Kidney epithelial cell (primary cell): ENCODE measurements at regions not wholly inside any gene's neighbourhood (a gene's known extent, or its start where the extent isn't known, plus 50 kb on each side); places are given as distances from the start of the nearest gene placed in this dataset.

Experiments
- DNase-seq: peaks from one replicate; pipeline ENCODE4 v3.0.0-alpha.2; 2010; ENCODE audit warnings: low read depth
- H3K27me3 ChIP-seq: 2 replicates; pipeline ENCODE4 v1.6.0; 2011; ENCODE audit warnings: low read length; ENCODE audit not compliant: control insufficient read depth, insufficient read depth
- H3K36me3 ChIP-seq: 2 replicates; pipeline ENCODE4 v1.5.1; 2011; ENCODE audit warnings: low read length; ENCODE audit not compliant: control insufficient read depth, insufficient read depth
- H3K4me3 ChIP-seq: 2 replicates; pipeline ENCODE4 v1.5.1; 2011; ENCODE audit warnings: low read depth, mild to moderate bottlenecking, control low read depth, low read length
- CTCF ChIP-seq: IDR thresholded peaks from 2 replicates; pipeline ENCODE4 v1.5.1; 2011; ENCODE audit warnings: mild to moderate bottlenecking, moderate library complexity, low read length, control low read depth, inconsistent platforms; ENCODE audit not compliant: insufficient read depth, poor library complexity, severe bottlenecking

- Histone ChIP-seq H3K27me3 (no peaks in the 10 kb centered on the region), H3K36me3 (no peaks in the 10 kb centered on the region), H3K4me3 (no peak overlapping the region)
- TF ChIP-seq CTCF: no peak
- DNase-seq: peak; percentile 66
These were observed 156.4 kb upstream of the ECI2 start for GRCh38 chr6:4291453-4292403.

DNA sequence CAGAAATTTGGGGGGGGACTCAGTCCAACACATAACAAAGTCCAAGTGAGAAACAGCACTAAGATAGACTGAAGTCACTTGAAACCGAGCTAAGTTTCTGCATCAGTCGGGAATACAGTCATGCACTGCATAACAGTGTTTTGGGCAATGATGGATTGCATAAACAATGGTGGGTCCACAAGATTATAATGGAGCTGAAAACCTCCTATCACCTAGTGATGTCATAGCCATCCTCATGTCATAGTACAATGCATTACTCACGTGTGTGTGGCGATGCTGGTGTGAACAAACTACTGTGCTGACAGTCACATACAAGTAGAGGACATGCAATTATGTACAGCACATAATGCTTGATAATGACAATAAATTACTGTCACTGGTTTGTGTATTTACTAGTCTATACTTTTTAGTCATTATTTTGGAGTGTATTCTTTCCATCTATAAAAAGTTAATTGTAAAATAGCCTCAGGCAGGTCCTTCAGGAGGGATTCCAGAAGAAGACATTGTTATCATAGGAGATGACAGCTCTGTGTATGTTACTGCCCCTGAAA, 154.5 kb upstream of the ECI2 start:
- no peaks in the 10 kb centered on the region for H3K27me3 ChIP-seq
- H3K36me3 ChIP-seq: no peaks in the 10 kb centered on the region
- no peak overlapping the region for H3K4me3 ChIP-seq
- TF ChIP-seq CTCF: no peak
- no peak for DNase-seq

- no peak for DNase-seq
- no peaks in the 10 kb centered on the region for H3K36me3 ChIP-seq
- no peak overlapping the region for H3K4me3 ChIP-seq
- no peaks in the 10 kb centered on the region for H3K27me3 ChIP-seq
- TF ChIP-seq CTCF: no peak
These were observed 152.5 kb upstream of the ECI2 start for GRCh38 chr6:4287811-4288244.

DNA sequence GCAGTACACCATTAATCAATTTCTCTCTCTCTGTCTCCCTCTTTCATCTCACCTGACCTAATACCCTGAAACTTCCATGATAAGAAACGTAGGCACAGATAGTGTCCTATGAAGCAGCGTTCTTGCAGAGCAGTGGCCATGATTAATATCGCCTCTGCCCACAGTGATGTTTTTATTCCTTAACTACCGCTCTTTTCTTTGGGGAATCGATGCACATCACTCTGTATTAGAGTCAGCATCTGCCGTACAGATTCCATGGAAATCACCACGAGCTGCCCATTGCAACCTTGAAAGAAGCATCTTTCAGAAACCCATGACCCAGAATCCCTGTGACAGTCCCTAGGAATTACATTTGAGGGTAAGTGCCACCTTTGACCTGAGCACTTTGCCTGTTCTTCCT, 152.0 kb upstream of the ECI2 start:
- Histone ChIP-seq H3K27me3 (no peaks in the 10 kb centered on the region), H3K4me3 (no peak overlapping the region), H3K36me3 (no peaks in the 10 kb centered on the region)
- no peak for TF ChIP-seq CTCF
- DNase-seq: no peak

DNA sequence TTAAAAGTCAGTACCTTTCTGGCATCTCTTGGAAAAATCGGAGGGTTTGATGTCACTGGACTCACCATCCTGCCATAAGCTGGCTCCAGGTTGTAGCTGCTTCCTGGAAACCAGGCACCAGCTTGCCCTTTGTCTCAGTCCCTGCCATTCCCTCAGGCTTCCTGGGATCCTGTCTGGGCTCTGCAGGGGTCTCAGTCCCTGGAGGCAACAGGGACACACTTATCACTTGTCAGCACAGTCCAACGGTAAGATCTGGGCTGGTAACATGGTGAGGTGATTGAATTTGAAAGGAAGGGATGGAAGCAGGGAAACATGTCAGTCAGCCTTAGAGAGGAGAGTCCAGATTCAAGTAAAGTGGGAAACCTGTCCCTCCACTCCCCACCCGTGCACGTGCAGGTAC, 147.6 kb upstream of the ECI2 start:
- no peak for TF ChIP-seq CTCF
- Histone ChIP-seq H3K27me3 (no peaks in the 10 kb centered on the region), H3K4me3 (no peak overlapping the region), H3K36me3 (no peaks in the 10 kb centered on the region)
- DNase-seq: no peak
